Kidney epithelial cell (primary cell): ENCODE measurements at regions not wholly inside any gene's neighbourhood (a gene's known extent, or its start where the extent isn't known, plus 50 kb on each side); places are given as distances from the start of the nearest gene placed in this dataset.

Source experiments
- DNase-seq: peaks from one replicate; pipeline ENCODE4 v3.0.0-alpha.2; 2010; ENCODE audit warnings: low read depth
- H3K27me3 ChIP-seq: 2 replicates; pipeline ENCODE4 v1.6.0; 2011; ENCODE audit warnings: low read length; ENCODE audit not compliant: control insufficient read depth, insufficient read depth
- H3K36me3 ChIP-seq: 2 replicates; pipeline ENCODE4 v1.5.1; 2011; ENCODE audit warnings: low read length; ENCODE audit not compliant: control insufficient read depth, insufficient read depth
- H3K4me3 ChIP-seq: 2 replicates; pipeline ENCODE4 v1.5.1; 2011; ENCODE audit warnings: low read depth, mild to moderate bottlenecking, control low read depth, low read length
- CTCF ChIP-seq: IDR thresholded peaks from 2 replicates; pipeline ENCODE4 v1.5.1; 2011; ENCODE audit warnings: mild to moderate bottlenecking, moderate library complexity, low read length, control low read depth, inconsistent platforms; ENCODE audit not compliant: insufficient read depth, poor library complexity, severe bottlenecking

DNA sequence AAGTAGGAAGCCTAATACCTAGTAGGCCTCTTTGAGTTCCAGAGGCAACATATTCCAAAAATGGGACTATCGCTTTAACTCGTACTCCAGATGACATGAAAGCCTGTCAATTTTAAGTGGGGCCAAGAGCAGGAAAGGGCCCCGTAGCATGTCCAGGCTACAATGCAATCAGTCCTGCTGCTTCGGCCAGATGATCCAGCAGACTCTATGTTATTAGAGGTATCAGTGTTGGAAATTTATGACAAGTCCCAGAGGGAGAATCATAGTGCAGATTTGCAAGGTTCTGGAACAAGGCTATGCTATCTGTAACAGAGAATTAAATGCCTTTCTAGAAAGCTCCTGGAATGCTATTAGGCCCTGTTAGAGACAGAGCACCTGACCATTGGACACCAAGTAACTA is 56.7 kb upstream of the SRP9 start:
- Histone ChIP-seq H3K36me3 (no peaks in the 10 kb centered on the region), H3K4me3 (no peak overlapping the region), H3K27me3 (no peaks in the 10 kb centered on the region)
- TF ChIP-seq CTCF: no peak
- no peak for DNase-seq

DNA sequence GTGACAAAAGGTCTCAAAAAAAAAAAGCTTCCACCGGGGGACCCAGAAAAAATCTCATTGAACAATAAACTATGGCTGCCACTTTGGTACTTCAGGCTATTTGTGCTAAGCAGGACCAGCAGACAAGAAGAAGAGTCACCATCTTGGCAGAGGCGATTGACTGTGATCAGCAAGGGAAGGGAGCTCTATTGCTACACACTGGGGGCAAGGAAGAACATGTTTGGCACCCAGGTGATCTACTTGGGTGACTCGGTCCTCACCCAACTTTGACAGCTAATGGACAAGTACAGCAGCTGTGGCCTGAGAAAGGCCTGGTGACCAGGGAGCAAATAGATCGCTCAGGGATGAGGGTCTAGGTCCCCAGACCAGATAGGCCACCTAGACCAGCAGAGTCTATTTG is 53.4 kb upstream of the SRP9 start:
- H3K4me3 ChIP-seq: no peak overlapping the region
- no peaks in the 10 kb centered on the region for H3K36me3 ChIP-seq
- TF ChIP-seq CTCF: no peak
- H3K27me3 ChIP-seq: no peaks in the 10 kb centered on the region
- no peak for DNase-seq
